ENCODE measurements at regions not wholly inside any gene's neighbourhood (a gene's known extent, or its start where the extent isn't known, plus 50 kb on each side); places are given as distances from the start of the nearest gene placed in this dataset.

DNA sequence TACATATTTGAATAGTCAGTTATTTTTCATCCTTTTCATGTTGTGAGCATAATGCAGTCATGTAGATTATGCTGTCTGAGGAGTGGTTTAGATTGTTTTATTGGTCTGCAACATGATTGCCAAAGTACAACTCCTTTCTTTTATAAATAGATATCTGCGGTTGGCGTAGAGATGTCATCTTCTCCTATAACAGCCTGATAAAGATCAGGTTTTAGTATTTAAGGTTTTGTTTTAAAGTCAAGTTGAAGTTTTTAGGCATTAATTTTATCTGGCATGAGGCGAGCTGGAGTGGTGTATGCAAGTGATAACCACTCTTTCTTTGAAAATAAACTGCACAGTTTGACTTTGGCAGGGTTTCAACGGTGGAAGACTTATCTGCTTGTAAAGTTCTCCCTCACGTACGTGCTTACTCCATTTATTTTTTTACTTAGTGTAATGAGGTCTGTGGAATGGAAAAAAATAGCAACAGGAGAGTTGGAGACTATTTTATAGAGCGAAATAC is 126.3 kb downstream of the FBXO8 start:
- TF ChIP-seq CTCF (IDR thresholded peaks at IDR 0.05; ENCODE audit: low read depth, low read length, poor library complexity, severe bottlenecking) (no peak), EZH2phosphoT487 (IDR thresholded peaks at IDR 0.05; ENCODE audit: borderline replicate concordance, low read length) (no peak)
